ENCODE measurements at regions not wholly inside any gene's neighbourhood (a gene's known extent, or its start where the extent isn't known, plus 50 kb on each side); places are given as distances from the start of the nearest gene placed in this dataset.
A peak's percentile ranks its signal among the peaks of the same experiment; 100 is the strongest.
"Not testable (repeated sequence)": the region's sequence is repeated elsewhere in the genome, so short reads cannot be mapped to it uniquely, and the experiment has no call there.

DNA sequence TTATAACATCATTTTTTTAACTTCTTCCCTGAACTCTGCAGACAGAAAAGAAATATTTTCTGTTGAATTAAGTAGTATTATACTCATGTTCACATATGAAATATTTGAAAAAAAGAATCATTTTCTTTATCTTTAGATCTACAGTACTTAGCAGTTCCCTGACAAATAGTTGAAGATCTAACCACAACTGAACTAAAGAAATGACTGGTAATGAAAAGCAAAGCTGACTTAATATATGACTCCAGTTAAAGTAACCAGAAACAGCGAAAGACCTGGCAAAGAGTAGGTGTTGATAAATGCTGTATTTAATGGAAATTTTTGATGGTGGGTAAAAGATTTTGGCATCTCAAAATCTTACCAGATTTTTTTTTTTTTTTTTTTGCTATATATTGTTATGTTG is 207.1 kb upstream of the SLC16A7 start:
- H3K4me1 Mint-ChIP-seq, result no peaks in the 10 kb centered on the region
- H3K27ac Mint-ChIP-seq, result no peak overlapping the region
- no peak for DNase-seq
- H3K4me3 Mint-ChIP-seq, result no peak overlapping the region
- peaks cover 11% of the 10 kb centered on the region for H3K27me3 Mint-ChIP-seq
- ATAC-seq, result no peak
- no peaks in the 10 kb centered on the region for H3K9me3 Mint-ChIP-seq

- H3K27ac Mint-ChIP-seq, result no peak overlapping the region
- no peaks in the 10 kb centered on the region for H3K4me1 Mint-ChIP-seq
- peaks cover 11% of the 10 kb centered on the region for H3K27me3 Mint-ChIP-seq
- H3K9me3 Mint-ChIP-seq, result no peaks in the 10 kb centered on the region
- ATAC-seq (no peak), DNase-seq (no peak)
- no peak overlapping the region for H3K4me3 Mint-ChIP-seq
Measured at GRCh38 chr12:59388176-59388575, 207.7 kb upstream of the SLC16A7 start.

DNA sequence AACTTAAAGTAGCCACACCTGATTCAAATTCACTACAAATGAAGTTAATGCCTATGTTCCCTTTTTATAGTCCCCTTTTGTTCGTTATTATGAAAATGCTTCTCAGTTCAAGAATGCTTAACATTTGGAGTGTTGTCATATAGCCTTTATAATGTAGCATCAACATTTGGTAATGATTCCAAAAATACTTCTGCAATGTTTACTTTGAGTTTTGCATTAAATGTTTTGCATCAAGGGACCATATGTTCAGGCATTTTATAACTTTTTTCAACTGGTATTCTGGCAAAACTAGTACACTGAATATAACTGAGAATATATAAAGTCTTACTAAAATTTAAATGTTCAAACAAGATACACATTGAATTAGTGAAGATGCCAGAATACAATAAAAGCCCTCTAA is 209.6 kb upstream of the SLC16A7 start:
- H3K27me3 Mint-ChIP-seq, result peaks cover 11% of the 10 kb centered on the region
- H3K4me1 Mint-ChIP-seq, result peaks cover 7% of the 10 kb centered on the region
- no peak overlapping the region for H3K4me3 Mint-ChIP-seq
- no peaks in the 10 kb centered on the region for H3K9me3 Mint-ChIP-seq
- DNase-seq, result no peak
- no peak for ATAC-seq
- no peak overlapping the region for H3K27ac Mint-ChIP-seq

DNA sequence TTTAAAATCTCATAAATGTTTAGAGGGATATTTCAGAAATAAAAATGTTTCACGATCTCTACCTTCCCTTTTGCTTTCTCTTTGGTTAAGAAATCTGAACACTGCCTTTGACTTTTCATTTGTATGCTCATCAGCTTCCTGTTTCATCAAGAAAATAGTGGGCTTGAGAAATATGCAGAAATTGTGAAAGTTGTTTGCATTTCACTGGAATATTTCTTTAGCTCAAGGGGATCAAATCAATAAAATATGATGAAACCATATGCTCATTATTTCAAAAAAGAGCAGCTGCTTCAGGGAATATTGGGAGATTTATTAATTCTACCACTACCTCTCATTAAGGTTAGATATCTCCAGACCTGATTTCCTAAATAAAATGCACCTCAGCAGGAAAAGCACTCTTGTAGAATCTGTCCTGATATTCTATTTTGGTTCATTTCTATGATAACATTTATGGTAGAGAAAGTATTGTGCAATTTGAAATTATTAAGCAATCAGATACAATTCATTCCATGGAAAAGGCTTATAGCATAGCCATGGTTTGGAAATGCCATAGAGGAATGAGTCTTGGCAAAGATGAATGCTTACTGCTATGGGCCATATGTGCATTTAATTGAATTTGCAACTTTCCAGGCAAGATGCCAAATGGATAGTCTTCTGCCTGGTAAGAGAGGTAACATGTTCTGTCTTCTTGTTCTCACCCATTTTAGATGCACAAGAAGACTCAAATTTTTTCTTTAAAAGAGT is 212.6 kb upstream of the SLC16A7 start:
- Mint-ChIP-seq H3K4me3 (peak overlapping the region in 1 of 2 donors; percentile 13), H3K9me3 (no peaks in the 10 kb centered on the region), H3K27me3 (no peaks in the 10 kb centered on the region), H3K4me1 (peaks cover 7% of the 10 kb centered on the region), H3K27ac (no peak overlapping the region)
- DNase-seq (no peak), ATAC-seq (no peak)

GRCh38 chr12:59382282-59383078 is 213.3 kb upstream of the SLC16A7 start:
- H3K27me3 Mint-ChIP-seq, result no peaks in the 10 kb centered on the region
- DNase-seq, result no peak
- H3K9me3 Mint-ChIP-seq, result no peaks in the 10 kb centered on the region
- no peak overlapping the region for H3K27ac Mint-ChIP-seq
- ATAC-seq, result no peak
- H3K4me3 Mint-ChIP-seq, result peak overlapping the region in 1 of 2 donors; percentile 13
- H3K4me1 Mint-ChIP-seq, result peaks cover 7% of the 10 kb centered on the region

DNA sequence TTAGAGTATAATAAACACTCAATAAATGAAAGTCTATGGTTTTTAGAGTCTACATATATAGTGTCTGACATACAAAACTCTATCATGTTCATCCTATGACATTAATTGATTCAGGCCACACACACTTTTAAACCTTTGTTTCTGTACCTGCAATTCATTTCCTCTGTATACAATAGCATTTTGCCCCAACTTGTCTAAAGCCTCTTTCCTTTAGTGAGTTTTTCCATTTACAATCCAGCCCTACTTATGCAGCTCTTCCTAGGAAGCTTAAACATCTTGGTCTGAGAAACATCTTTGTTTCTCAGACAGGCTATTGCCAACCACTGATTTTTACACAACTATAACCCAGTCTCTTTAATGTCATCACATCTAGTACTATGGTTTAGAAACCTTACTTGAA is 214.7 kb upstream of the SLC16A7 start:
- H3K27me3 Mint-ChIP-seq, result no peaks in the 10 kb centered on the region
- peaks cover 7% of the 10 kb centered on the region for H3K4me1 Mint-ChIP-seq
- no peak for DNase-seq
- no peak for ATAC-seq
- H3K9me3 Mint-ChIP-seq, result no peaks in the 10 kb centered on the region
- no peak overlapping the region for H3K27ac Mint-ChIP-seq
- H3K4me3 Mint-ChIP-seq, result no peak overlapping the region

DNA sequence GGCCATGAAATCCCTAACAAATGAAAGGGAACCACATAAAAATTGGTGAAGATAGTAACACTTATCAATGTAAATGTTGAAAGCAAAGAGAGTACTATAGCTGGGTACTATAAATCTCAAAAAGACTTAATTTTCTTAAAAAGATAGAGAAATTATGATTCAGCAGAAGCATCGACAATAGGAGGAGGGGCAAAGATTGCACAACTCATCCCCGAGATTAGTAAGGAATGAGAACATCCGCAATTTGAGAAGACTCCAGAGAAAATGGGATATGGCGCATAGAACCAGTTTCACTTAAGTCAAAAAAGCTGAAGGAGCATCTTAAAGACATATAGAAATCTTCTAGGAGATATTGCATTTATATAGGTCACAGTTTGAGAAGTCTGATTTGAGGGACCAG is 220.2 kb upstream of the SLC16A7 start:
- no peaks in the 10 kb centered on the region for H3K27me3 Mint-ChIP-seq
- ATAC-seq, result no peak
- H3K9me3 Mint-ChIP-seq, result no peaks in the 10 kb centered on the region
- H3K4me1 Mint-ChIP-seq, result no peaks in the 10 kb centered on the region
- DNase-seq, result no peak
- no peak overlapping the region for H3K27ac Mint-ChIP-seq
- no peak overlapping the region for H3K4me3 Mint-ChIP-seq

DNA sequence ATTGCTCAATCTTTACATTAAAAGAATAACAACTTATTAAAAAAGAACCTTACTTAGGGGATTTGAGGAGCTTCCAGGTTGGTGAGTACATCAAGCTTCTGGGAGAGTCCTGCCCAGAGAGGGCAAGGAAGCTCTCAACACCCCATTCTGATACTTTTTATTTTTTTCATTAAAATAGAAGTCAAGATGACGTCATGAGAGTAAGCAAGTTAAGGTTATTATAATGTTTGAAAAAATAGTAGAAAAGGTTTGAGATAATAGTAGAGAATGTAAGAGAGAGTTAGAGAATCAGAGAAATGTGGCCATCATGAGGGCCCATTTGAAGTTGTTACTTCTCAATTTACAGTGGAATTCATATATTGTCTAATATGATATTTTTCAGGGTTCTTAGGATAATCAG is 221.0 kb upstream of the SLC16A7 start:
- Mint-ChIP-seq H3K4me3 (no peak overlapping the region), H3K9me3 (no peaks in the 10 kb centered on the region), H3K27ac (no peak overlapping the region), H3K27me3 (no peaks in the 10 kb centered on the region), H3K4me1 (no peaks in the 10 kb centered on the region)
- DNase-seq, result no peak
- ATAC-seq, result no peak

DNA sequence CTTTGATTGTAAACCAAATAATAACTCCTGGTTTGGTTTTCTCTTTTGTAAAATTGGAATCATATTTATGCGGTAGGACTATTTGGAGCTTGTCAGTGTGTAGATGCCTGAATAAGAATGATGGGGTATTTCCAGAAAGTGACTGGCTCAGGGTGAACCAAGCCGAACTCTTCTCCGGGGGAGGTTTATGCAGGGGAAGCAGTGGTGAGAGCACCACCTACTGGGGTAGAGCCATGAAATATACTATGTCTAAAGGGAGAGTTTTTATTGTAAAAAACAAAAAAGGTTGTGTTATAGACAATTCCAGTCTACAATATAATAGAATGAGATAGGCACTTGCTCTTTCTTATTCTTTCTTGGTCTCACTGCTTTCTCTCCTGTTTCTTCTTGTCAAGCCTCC is 222.9 kb upstream of the SLC16A7 start:
- no peaks in the 10 kb centered on the region for H3K27me3 Mint-ChIP-seq
- DNase-seq, result no peak

DNA sequence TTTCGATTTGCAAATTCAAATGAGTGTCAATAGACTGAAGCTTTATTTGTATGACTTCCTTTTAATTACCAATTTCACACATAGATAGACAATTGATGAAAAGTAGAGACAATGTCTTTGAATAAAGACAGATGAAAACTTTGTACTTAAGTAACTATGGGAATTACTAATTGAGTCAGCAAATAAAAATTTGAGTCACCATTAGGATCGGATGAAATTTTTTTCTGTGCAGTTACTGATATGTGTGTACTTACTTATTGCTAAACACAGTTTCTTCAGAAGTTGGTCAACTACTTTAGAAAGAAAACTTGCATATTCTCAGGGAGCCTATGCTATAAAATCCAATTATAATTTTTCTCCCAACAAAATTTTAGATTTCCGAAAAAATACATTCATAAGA is 224.9 kb upstream of the SLC16A7 start:
- Mint-ChIP-seq H3K4me1 (no peaks in the 10 kb centered on the region), H3K4me3 (no peak overlapping the region), H3K27me3 (no peaks in the 10 kb centered on the region), H3K27ac (no peak overlapping the region), H3K9me3 (no peaks in the 10 kb centered on the region)
- DNase-seq (no peak), ATAC-seq (no peak)

More for the DNA sequence above, 222.9 kb upstream of the SLC16A7 start:
- H3K27ac Mint-ChIP-seq, result no peak overlapping the region
- no peak overlapping the region for H3K4me3 Mint-ChIP-seq
- H3K4me1 Mint-ChIP-seq, result no peaks in the 10 kb centered on the region
- H3K9me3 Mint-ChIP-seq, result no peaks in the 10 kb centered on the region
- no peak for ATAC-seq

DNA sequence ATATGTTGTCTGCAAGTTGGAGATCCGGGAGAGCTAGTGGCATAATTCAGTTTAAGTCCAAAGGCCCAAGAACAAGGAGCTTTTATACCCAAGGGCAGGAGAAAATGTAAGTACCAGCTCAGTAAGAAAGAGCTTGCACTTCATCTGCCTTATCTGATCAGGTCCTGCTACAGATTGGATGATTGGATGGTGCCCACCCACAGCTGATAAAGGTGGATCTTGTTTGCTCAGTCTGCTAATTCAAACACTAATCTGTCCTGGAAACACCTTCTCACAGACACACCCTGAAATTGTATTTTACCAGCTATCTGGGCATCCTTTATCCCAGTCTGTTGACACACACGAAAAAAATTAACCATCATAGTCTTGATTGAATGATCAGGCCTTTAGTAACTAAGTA is 230.7 kb upstream of the SLC16A7 start:
- no peaks in the 10 kb centered on the region for H3K27me3 Mint-ChIP-seq
- no peak overlapping the region for H3K27ac Mint-ChIP-seq
- H3K4me1 Mint-ChIP-seq, result no peaks in the 10 kb centered on the region
- ATAC-seq, result no peak
- no peak overlapping the region for H3K4me3 Mint-ChIP-seq
- no peak for DNase-seq
- H3K9me3 Mint-ChIP-seq, result no peaks in the 10 kb centered on the region

- H3K27me3 Mint-ChIP-seq, result peaks cover 8% of the 10 kb centered on the region
- H3K27ac Mint-ChIP-seq, result peak overlapping the region in 1 of 2 donors; percentile 81
Measured at GRCh38 chr12:59357811-59358210, 238.0 kb upstream of the SLC16A7 start.

DNA sequence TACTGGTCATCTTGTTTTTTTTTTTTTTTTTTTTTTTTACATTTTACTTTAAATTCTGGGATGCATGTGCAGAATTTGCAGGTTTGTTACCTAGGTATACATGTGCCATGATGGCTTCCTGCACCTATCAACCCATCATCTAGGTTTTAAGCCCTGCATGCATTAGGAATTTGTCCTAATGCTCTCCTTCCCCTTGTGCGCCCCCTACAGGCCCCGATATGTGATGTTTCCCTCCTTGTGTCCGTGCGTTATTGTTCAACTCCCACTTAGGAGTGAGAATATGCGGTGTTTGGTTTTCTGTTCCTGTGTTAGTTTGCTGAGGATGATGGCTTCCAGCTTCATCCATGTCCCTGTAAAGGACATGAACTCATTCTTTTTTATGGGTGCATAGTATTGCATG is 249.6 kb upstream of the SLC16A7 start:
- H3K4me3 Mint-ChIP-seq, H3K9me3 Mint-ChIP-seq, H3K27ac Mint-ChIP-seq, H3K4me1 Mint-ChIP-seq, ATAC-seq, DNase-seq, H3K27me3 Mint-ChIP-seq: not testable (repeated sequence)

More at GRCh38 chr12:59357811-59358210, 238.0 kb upstream of the SLC16A7 start:
- no peak for DNase-seq
- ATAC-seq, result no peak
- Mint-ChIP-seq H3K4me3 (no peak overlapping the region), H3K9me3 (no peaks in the 10 kb centered on the region), H3K4me1 (no peaks in the 10 kb centered on the region)

DNA sequence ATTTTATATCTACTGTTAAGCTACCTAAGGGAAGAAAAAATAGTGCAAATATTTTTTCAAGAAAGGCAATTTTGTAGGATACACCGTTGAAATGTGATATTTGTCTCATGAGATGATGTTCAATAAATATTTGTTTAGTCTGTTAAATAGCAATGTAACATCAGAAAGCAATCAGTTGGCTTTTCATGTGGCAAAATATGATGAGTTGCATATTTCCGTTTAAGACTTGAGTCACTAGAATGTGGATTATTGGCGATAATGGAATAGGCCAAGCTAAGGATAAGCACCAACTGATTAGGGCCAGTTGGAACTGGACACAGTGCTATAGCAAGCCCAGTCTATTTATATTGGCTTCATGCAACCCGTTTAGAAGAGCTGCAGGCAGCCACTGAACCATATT is 250.4 kb upstream of the SLC16A7 start:
- ATAC-seq, result no peak
- H3K4me1 Mint-ChIP-seq, result no peaks in the 10 kb centered on the region

GRCh38 chr12:59344224-59344623 is 251.6 kb upstream of the SLC16A7 start:
- DNase-seq, result no peak
- no peaks in the 10 kb centered on the region for H3K27me3 Mint-ChIP-seq
- ATAC-seq, result no peak
- H3K4me3 Mint-ChIP-seq, result no peak overlapping the region
- H3K4me1 Mint-ChIP-seq, result no peaks in the 10 kb centered on the region
- H3K9me3 Mint-ChIP-seq, result peaks cover 7 to 8% of the 10 kb centered on the region in 2 donors
- no peak overlapping the region for H3K27ac Mint-ChIP-seq

More for the DNA sequence above, 250.4 kb upstream of the SLC16A7 start:
- peaks cover 4% of the 10 kb centered on the region for H3K27me3 Mint-ChIP-seq
- H3K9me3 Mint-ChIP-seq, result peaks cover 0 to 7% of the 10 kb centered on the region in 2 donors
- H3K27ac Mint-ChIP-seq, result no peak overlapping the region
- DNase-seq, result no peak
- no peak overlapping the region for H3K4me3 Mint-ChIP-seq

GRCh38 chr12:59329462-59329861 is 266.4 kb upstream of the SLC16A7 start:
- no peak for DNase-seq
- H3K9me3 Mint-ChIP-seq, result no peaks in the 10 kb centered on the region
- no peak overlapping the region for H3K4me3 Mint-ChIP-seq
- H3K27ac Mint-ChIP-seq, result no peak overlapping the region
- ATAC-seq, result no peak
- no peaks in the 10 kb centered on the region for H3K4me1 Mint-ChIP-seq
- H3K27me3 Mint-ChIP-seq, result no peaks in the 10 kb centered on the region
